LNCAP (cell line): ENCODE measurements at regions not wholly inside any gene's neighbourhood (a gene's known extent, or its start where the extent isn't known, plus 50 kb on each side); places are given as distances from the start of the nearest gene placed in this dataset.

Source experiments
- CTCF ChIP-seq: fragments of 450-650 bp; IDR thresholded peaks from 2 replicates; pipeline ENCODE4 v1.5.1; 2017; ENCODE audit warnings: mild to moderate bottlenecking

- no peak for TF ChIP-seq CTCF
Observed at GRCh38 chr9:23451802-23452418, 374.1 kb downstream of the ELAVL2 start.

- no peak for TF ChIP-seq CTCF
Observed at GRCh38 chr9:23464275-23464674, 361.8 kb downstream of the ELAVL2 start.

- no peak for TF ChIP-seq CTCF
Observed at GRCh38 chr9:23467276-23467675, 358.8 kb downstream of the ELAVL2 start.

GRCh38 chr9:23477908-23478307 lies 348.1 kb downstream of the ELAVL2 start:
- TF ChIP-seq CTCF = no peak

GRCh38 chr9:23483566-23483965 lies 342.5 kb downstream of the ELAVL2 start:
- no peak for TF ChIP-seq CTCF

- TF ChIP-seq CTCF = peak; percentile 77
Observed at GRCh38 chr9:23492126-23493002, 333.7 kb downstream of the ELAVL2 start.

- no peak for TF ChIP-seq CTCF
Observed at GRCh38 chr9:23493219-23493618, 332.8 kb downstream of the ELAVL2 start.
